ENCODE measurements at regions not wholly inside any gene's neighbourhood (a gene's known extent, or its start where the extent isn't known, plus 50 kb on each side); places are given as distances from the start of the nearest gene placed in this dataset.

GRCh38 chr7:12777257-12777656 is 89.8 kb downstream of the ARL4A start:
- 97 to 98% methylated on average over 2 of the region's 2 CpGs for WGBS, 2 experiments
- no peak overlapping the region for H3K4me3 ChIP-seq (ENCODE audit: insufficient read depth, low read depth, low read length)
- H3K36me3 ChIP-seq (ENCODE audit: control insufficient read depth, insufficient read depth, low read length): no peaks in the 10 kb centered on the region
- no peaks in the 10 kb centered on the region for H3K4me1 ChIP-seq (ENCODE audit: control insufficient read depth, insufficient read depth, low read length)
- H3K9me3 ChIP-seq (ENCODE audit: control insufficient read depth, low read length): no peaks in the 10 kb centered on the region
- no peak overlapping the region for H3K27ac ChIP-seq (ENCODE audit: insufficient read depth, low read depth, low read length, poor library complexity, severe bottlenecking)
- H3K27me3 ChIP-seq (ENCODE audit: control insufficient read depth, insufficient read depth, low read length, poor library complexity, severe bottlenecking): no peaks in the 10 kb centered on the region

- no peak overlapping the region for H3K27ac ChIP-seq (ENCODE audit: insufficient read depth, low read depth, low read length, poor library complexity, severe bottlenecking)
- 86 to 92% methylated on average over 1 to 3 of the region's 3 CpGs for WGBS, 2 experiments
Measured at GRCh38 chr7:12779947-12780346, 92.5 kb downstream of the ARL4A start.

GRCh38 chr7:12783421-12784095 is 96.1 kb downstream of the ARL4A start:
- no peaks in the 10 kb centered on the region for H3K36me3 ChIP-seq (ENCODE audit: control insufficient read depth, insufficient read depth, low read length)
- H3K27ac ChIP-seq (ENCODE audit: insufficient read depth, low read depth, low read length, poor library complexity, severe bottlenecking): no peak overlapping the region
- H3K9me3 ChIP-seq (ENCODE audit: control insufficient read depth, low read length): no peaks in the 10 kb centered on the region
- H3K4me1 ChIP-seq (ENCODE audit: control insufficient read depth, insufficient read depth, low read length): no peaks in the 10 kb centered on the region
- H3K4me3 ChIP-seq (ENCODE audit: insufficient read depth, low read depth, low read length): no peak overlapping the region
- 92 to 95% methylated on average over 1 of the region's 1 CpG for WGBS, 2 experiments
- no peaks in the 10 kb centered on the region for H3K27me3 ChIP-seq (ENCODE audit: control insufficient read depth, insufficient read depth, low read length, poor library complexity, severe bottlenecking)

More at GRCh38 chr7:12779947-12780346, 92.5 kb downstream of the ARL4A start:
- Histone ChIP-seq H3K9me3 (ENCODE audit: control insufficient read depth, low read length) (no peaks in the 10 kb centered on the region), H3K27me3 (ENCODE audit: control insufficient read depth, insufficient read depth, low read length, poor library complexity, severe bottlenecking) (no peaks in the 10 kb centered on the region), H3K36me3 (ENCODE audit: control insufficient read depth, insufficient read depth, low read length) (no peaks in the 10 kb centered on the region), H3K4me3 (ENCODE audit: insufficient read depth, low read depth, low read length) (no peak overlapping the region), H3K4me1 (ENCODE audit: control insufficient read depth, insufficient read depth, low read length) (no peaks in the 10 kb centered on the region)

- Histone ChIP-seq H3K36me3 (ENCODE audit: control insufficient read depth, insufficient read depth, low read length) (no peaks in the 10 kb centered on the region), H3K27ac (ENCODE audit: insufficient read depth, low read depth, low read length, poor library complexity, severe bottlenecking) (no peak overlapping the region), H3K9me3 (ENCODE audit: control insufficient read depth, low read length) (no peaks in the 10 kb centered on the region), H3K27me3 (ENCODE audit: control insufficient read depth, insufficient read depth, low read length, poor library complexity, severe bottlenecking) (no peaks in the 10 kb centered on the region), H3K4me3 (ENCODE audit: insufficient read depth, low read depth, low read length) (no peak overlapping the region), H3K4me1 (ENCODE audit: control insufficient read depth, insufficient read depth, low read length) (no peaks in the 10 kb centered on the region)
- WGBS, 2 experiments: 94 to 95% methylated on average over 4 of the region's 4 CpGs
Measured at GRCh38 chr7:12785473-12785872, 98.0 kb downstream of the ARL4A start.

- no peak overlapping the region for H3K27ac ChIP-seq (ENCODE audit: insufficient read depth, low read depth, low read length, poor library complexity, severe bottlenecking)
- WGBS, 2 experiments: 94 to 98% methylated on average over 4 of the region's 4 CpGs
- H3K27me3 ChIP-seq (ENCODE audit: control insufficient read depth, insufficient read depth, low read length, poor library complexity, severe bottlenecking): no peaks in the 10 kb centered on the region
- no peak overlapping the region for H3K4me3 ChIP-seq (ENCODE audit: insufficient read depth, low read depth, low read length)
- H3K4me1 ChIP-seq (ENCODE audit: control insufficient read depth, insufficient read depth, low read length): no peaks in the 10 kb centered on the region
- H3K9me3 ChIP-seq (ENCODE audit: control insufficient read depth, low read length): no peaks in the 10 kb centered on the region
- H3K36me3 ChIP-seq (ENCODE audit: control insufficient read depth, insufficient read depth, low read length): no peaks in the 10 kb centered on the region
Measured at GRCh38 chr7:12786494-12786893, 99.1 kb downstream of the ARL4A start.

- no peak overlapping the region for H3K27ac ChIP-seq (ENCODE audit: insufficient read depth, low read depth, low read length, poor library complexity, severe bottlenecking)
- WGBS, 2 experiments: 82 to 100% methylated on average over 2 of the region's 2 CpGs
- H3K9me3 ChIP-seq (ENCODE audit: control insufficient read depth, low read length): no peaks in the 10 kb centered on the region
- H3K27me3 ChIP-seq (ENCODE audit: control insufficient read depth, insufficient read depth, low read length, poor library complexity, severe bottlenecking): no peaks in the 10 kb centered on the region
- no peaks in the 10 kb centered on the region for H3K36me3 ChIP-seq (ENCODE audit: control insufficient read depth, insufficient read depth, low read length)
- no peaks in the 10 kb centered on the region for H3K4me1 ChIP-seq (ENCODE audit: control insufficient read depth, insufficient read depth, low read length)
- no peak overlapping the region for H3K4me3 ChIP-seq (ENCODE audit: insufficient read depth, low read depth, low read length)
Measured at GRCh38 chr7:12788171-12788570, 100.7 kb downstream of the ARL4A start.

GRCh38 chr7:12788591-12788990 is 101.2 kb downstream of the ARL4A start:
- 91 to 96% methylated on average over 2 to 3 of the region's 4 CpGs for WGBS, 2 experiments
- Histone ChIP-seq H3K36me3 (ENCODE audit: control insufficient read depth, insufficient read depth, low read length) (no peaks in the 10 kb centered on the region), H3K27me3 (ENCODE audit: control insufficient read depth, insufficient read depth, low read length, poor library complexity, severe bottlenecking) (no peaks in the 10 kb centered on the region), H3K9me3 (ENCODE audit: control insufficient read depth, low read length) (no peaks in the 10 kb centered on the region), H3K27ac (ENCODE audit: insufficient read depth, low read depth, low read length, poor library complexity, severe bottlenecking) (no peak overlapping the region), H3K4me1 (ENCODE audit: control insufficient read depth, insufficient read depth, low read length) (no peaks in the 10 kb centered on the region), H3K4me3 (ENCODE audit: insufficient read depth, low read depth, low read length) (no peak overlapping the region)

GRCh38 chr7:12794722-12795302 is 107.4 kb downstream of the ARL4A start:
- H3K4me1 ChIP-seq (ENCODE audit: control insufficient read depth, insufficient read depth, low read length): no peaks in the 10 kb centered on the region
- H3K4me3 ChIP-seq (ENCODE audit: insufficient read depth, low read depth, low read length): no peak overlapping the region
- H3K36me3 ChIP-seq (ENCODE audit: control insufficient read depth, insufficient read depth, low read length): no peaks in the 10 kb centered on the region
- no peaks in the 10 kb centered on the region for H3K9me3 ChIP-seq (ENCODE audit: control insufficient read depth, low read length)
- no peak overlapping the region for H3K27ac ChIP-seq (ENCODE audit: insufficient read depth, low read depth, low read length, poor library complexity, severe bottlenecking)
- H3K27me3 ChIP-seq (ENCODE audit: control insufficient read depth, insufficient read depth, low read length, poor library complexity, severe bottlenecking): no peaks in the 10 kb centered on the region
- 76 to 79% methylated on average over 2 to 3 of the region's 3 CpGs for WGBS, 2 experiments

- Histone ChIP-seq H3K9me3 (ENCODE audit: control insufficient read depth, low read length) (no peaks in the 10 kb centered on the region), H3K4me3 (ENCODE audit: insufficient read depth, low read depth, low read length) (no peak overlapping the region), H3K4me1 (ENCODE audit: control insufficient read depth, insufficient read depth, low read length) (no peaks in the 10 kb centered on the region), H3K36me3 (ENCODE audit: control insufficient read depth, insufficient read depth, low read length) (no peaks in the 10 kb centered on the region), H3K27ac (ENCODE audit: insufficient read depth, low read depth, low read length, poor library complexity, severe bottlenecking) (no peak overlapping the region), H3K27me3 (ENCODE audit: control insufficient read depth, insufficient read depth, low read length, poor library complexity, severe bottlenecking) (no peaks in the 10 kb centered on the region)
- WGBS, 2 experiments: 71 to 74% methylated on average over 4 of the region's 4 CpGs
Measured at GRCh38 chr7:12796397-12797127, 109.1 kb downstream of the ARL4A start.

- no peaks in the 10 kb centered on the region for H3K4me1 ChIP-seq (ENCODE audit: control insufficient read depth, insufficient read depth, low read length)
- no peaks in the 10 kb centered on the region for H3K9me3 ChIP-seq (ENCODE audit: control insufficient read depth, low read length)
- WGBS, 2 experiments: 91 to 98% methylated on average over 3 of the region's 3 CpGs
- no peaks in the 10 kb centered on the region for H3K36me3 ChIP-seq (ENCODE audit: control insufficient read depth, insufficient read depth, low read length)
- H3K27me3 ChIP-seq (ENCODE audit: control insufficient read depth, insufficient read depth, low read length, poor library complexity, severe bottlenecking): no peaks in the 10 kb centered on the region
- no peak overlapping the region for H3K27ac ChIP-seq (ENCODE audit: insufficient read depth, low read depth, low read length, poor library complexity, severe bottlenecking)
- H3K4me3 ChIP-seq (ENCODE audit: insufficient read depth, low read depth, low read length): no peak overlapping the region
Measured at GRCh38 chr7:12800486-12800885, 113.1 kb downstream of the ARL4A start.
